Myocyte (in vitro differentiated cells): ENCODE measurements at regions not wholly inside any gene's neighbourhood (a gene's known extent, or its start where the extent isn't known, plus 50 kb on each side); places are given as distances from the start of the nearest gene placed in this dataset.

Experiments used
- DNase-seq: peaks from one replicate; pipeline ENCODE4 v3.0.0-alpha.2; 2012; ENCODE audit warnings: low read depth

- no peak for DNase-seq
These were observed 1133.5 kb upstream of the MAP3K7 start for GRCh38 chr6:91720324-91720723.

GRCh38 chr6:91719414-91719813 lies 1132.5 kb upstream of the MAP3K7 start:
- no peak for DNase-seq

- DNase-seq: no peak
These were observed 1131.3 kb upstream of the MAP3K7 start for GRCh38 chr6:91718198-91718597.

GRCh38 chr6:91717094-91717493 lies 1130.2 kb upstream of the MAP3K7 start:
- no peak for DNase-seq

GRCh38 chr6:91716361-91716760 lies 1129.5 kb upstream of the MAP3K7 start:
- no peak for DNase-seq

GRCh38 chr6:91715171-91715805 lies 1128.4 kb upstream of the MAP3K7 start:
- DNase-seq: no peak

DNA sequence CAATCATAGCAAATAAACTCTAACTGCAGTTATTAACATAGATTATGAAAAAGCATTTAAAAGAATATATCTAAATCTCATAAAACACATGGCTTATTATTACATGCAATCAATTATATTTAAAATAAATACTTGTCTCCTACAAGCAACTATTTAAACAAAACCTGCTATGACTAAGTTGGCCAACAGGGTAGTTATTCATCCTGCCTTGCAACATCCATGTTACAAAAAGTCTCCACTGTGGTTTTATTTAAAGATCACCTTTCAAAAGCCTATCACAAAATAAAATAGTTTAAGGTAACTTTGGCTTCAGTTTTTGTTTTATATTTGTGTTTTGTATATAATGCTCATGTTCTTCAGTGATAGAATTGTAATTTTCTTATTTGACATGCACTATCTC lies 1127.0 kb upstream of the MAP3K7 start:
- no peak for DNase-seq

- no peak for DNase-seq
These were observed 1124.6 kb upstream of the MAP3K7 start for GRCh38 chr6:91711518-91711917.

GRCh38 chr6:91710342-91710741 lies 1123.5 kb upstream of the MAP3K7 start:
- no peak for DNase-seq

- DNase-seq: peak; percentile 32
These were observed 1121.7 kb upstream of the MAP3K7 start for GRCh38 chr6:91708534-91708933.

- DNase-seq: peak; percentile 55
These were observed 1118.8 kb upstream of the MAP3K7 start for GRCh38 chr6:91705646-91706045.

DNA sequence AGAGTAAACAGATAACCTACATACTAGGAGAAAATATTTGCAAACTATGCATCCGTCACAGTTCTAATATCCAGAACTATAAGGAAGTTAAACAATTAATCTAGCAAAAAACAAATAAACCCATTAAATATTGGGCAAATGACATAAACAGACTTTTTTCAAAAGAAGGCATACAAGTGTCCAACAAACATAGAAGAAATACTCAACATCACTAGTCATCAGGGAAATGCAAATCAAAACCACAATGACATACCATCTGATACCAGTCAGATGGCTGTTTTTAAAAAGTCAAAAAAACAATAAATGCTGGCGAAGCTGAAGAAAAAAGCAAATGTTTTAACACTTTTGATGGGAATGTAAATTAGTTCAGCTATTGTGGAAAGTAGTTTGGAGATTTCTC lies 1117.7 kb upstream of the MAP3K7 start:
- peak; percentile 64 for DNase-seq

GRCh38 chr6:91697010-91697695 lies 1110.3 kb upstream of the MAP3K7 start:
- no peak for DNase-seq

- DNase-seq: no peak
These were observed 1108.3 kb upstream of the MAP3K7 start for GRCh38 chr6:91695221-91695620.

- no peak for DNase-seq
These were observed 1107.3 kb upstream of the MAP3K7 start for GRCh38 chr6:91694016-91694654.

DNA sequence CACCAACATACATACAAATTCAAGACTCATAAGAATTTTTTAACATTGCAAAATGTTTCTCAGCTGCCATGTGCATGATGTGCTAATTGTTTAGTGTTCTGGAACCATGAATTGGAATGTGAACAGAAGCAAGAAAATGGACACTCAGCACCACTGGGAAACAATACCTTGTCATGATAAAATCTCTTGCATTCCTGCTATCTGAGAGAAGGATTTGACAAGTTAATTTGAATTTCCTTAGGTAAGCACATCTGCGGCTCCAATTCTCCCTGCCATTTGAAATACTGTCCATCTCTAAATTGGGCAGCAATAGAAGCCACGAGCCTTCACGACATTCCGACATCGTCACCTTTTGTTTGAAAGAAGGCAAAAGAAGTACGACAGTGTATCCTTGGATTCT lies 1104.6 kb upstream of the MAP3K7 start:
- no peak for DNase-seq

GRCh38 chr6:91683240-91683639 lies 1096.4 kb upstream of the MAP3K7 start:
- peak; percentile 24 for DNase-seq

GRCh38 chr6:91681296-91681695 lies 1094.4 kb upstream of the MAP3K7 start:
- no peak for DNase-seq

DNA sequence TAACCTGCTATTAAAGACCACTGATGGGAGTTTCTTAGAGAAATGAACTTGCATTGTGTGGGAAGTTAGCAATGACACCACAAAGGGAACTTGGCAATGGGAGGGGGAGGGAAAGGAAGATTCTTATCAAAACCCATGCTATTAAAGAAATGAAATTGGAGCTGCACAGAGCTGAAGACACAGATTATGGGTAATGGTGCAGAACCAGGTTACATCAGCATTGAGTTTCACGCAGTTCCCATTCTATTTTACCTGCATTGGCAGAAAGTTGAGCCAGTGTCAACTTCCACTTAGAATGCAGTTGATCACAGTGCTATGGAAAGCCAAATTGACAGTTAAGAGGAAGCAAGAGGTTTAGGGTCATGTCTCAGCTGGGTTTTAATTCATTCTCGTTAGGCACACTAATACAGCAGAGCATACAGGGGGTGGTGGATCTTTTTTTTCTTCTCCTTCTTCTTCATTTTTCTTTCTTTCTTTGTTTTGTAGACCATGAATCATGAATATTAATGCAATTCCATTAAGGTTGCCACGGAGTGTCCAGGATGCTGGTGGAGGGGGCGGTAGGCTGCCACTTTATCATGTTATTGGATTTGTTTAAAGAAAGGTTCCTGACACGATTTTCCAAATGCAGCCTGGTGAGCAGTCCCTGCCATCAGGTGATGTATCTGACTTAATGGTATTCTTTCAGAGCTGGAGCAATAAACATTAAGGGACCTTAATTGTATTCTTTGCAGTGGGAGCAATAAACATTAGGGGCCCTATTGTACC lies 1092.0 kb upstream of the MAP3K7 start:
- DNase-seq: no peak

- no peak for DNase-seq
These were observed 1085.3 kb upstream of the MAP3K7 start for GRCh38 chr6:91672201-91672600.

DNA sequence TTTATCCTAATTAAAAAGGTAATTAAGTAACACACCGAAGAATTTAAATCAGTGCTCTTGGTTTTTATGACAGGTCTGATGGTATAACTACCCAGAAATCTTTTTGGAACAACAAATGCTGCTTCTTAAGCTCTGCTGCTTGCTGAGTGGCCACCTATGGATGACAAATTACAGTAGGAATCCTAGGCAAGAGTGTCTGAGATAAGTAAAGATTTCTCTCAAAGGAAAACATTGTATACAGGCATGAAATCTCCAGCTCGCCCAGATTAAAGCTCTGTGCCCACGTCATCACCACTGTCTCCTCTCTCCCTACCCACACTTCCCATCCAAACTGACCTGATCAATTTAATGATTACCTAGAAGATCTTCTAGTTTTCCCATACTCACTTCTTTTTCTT lies 1083.0 kb upstream of the MAP3K7 start:
- DNase-seq: no peak
